Loucy (cell line): ENCODE measurements at regions not wholly inside any gene's neighbourhood (a gene's known extent, or its start where the extent isn't known, plus 50 kb on each side); places are given as distances from the start of the nearest gene placed in this dataset.
A peak's percentile ranks its signal among the peaks of the same experiment; 100 is the strongest.

Experiments used
- H2AFZ ChIP-seq: fragments of 200-600 bp; sonication (generic); 2 replicates; pipeline ENCODE4 v1.6.0; 2016; ENCODE audit warnings: antibody characterized with exemption, mild to moderate bottlenecking, low read length, moderate library complexity
- H3F3A ChIP-seq: fragments of 200-600 bp; 2 replicates; pipeline ENCODE4 v1.6.0; 2016; ENCODE audit warnings: antibody characterized with exemption, low read depth, mild to moderate bottlenecking
- H3K27me3 ChIP-seq: fragments of 200-600 bp; sonication (generic); 2 replicates; pipeline ENCODE4 v1.6.1; 2014; ENCODE audit warnings: low read length, mild to moderate bottlenecking; ENCODE audit not compliant: insufficient read depth, poor library complexity, severe bottlenecking
- H3K36me3 ChIP-seq: fragments of 200-600 bp; sonication (generic); 2 replicates; pipeline ENCODE4 v1.6.1; 2016; ENCODE audit warnings: low read length; ENCODE audit not compliant: insufficient read depth
- H3K4me1 ChIP-seq: fragments of 200-600 bp; sonication (generic); 2 replicates; pipeline ENCODE4 v1.5.1; 2014; ENCODE audit warnings: low read length, mild to moderate bottlenecking; ENCODE audit not compliant: insufficient read depth, poor library complexity, severe bottlenecking
- H3K4me2 ChIP-seq: fragments of 200-600 bp; sonication (generic); 2 replicates; pipeline ENCODE4 v1.6.0; 2014; ENCODE audit warnings: antibody characterized with exemption, low read length, low read depth, mild to moderate bottlenecking; ENCODE audit not compliant: poor library complexity, severe bottlenecking
- H3K4me3 ChIP-seq: fragments of 200-600 bp; sonication (generic); 2 replicates; pipeline ENCODE4 v1.5.1; 2014; ENCODE audit warnings: low read length, mild to moderate bottlenecking, mixed read lengths; ENCODE audit not compliant: poor library complexity, severe bottlenecking
- H3K79me2 ChIP-seq: fragments of 200-600 bp; sonication (generic); 2 replicates; pipeline ENCODE4 v1.6.1; 2014; ENCODE audit warnings: low read length; ENCODE audit not compliant: insufficient read depth
- H3K9ac ChIP-seq: fragments of 200-600 bp; sonication (generic); 2 replicates; pipeline ENCODE4 v1.6.0; 2014; ENCODE audit warnings: mild to moderate bottlenecking, low read depth, low read length, moderate library complexity; ENCODE audit not compliant: poor library complexity, severe bottlenecking
- H3K9me2 ChIP-seq: fragments of 200-600 bp; sonication (generic); replicated peaks from 2 replicates; pipeline ENCODE4 v1.6.1; 2016; ENCODE audit warnings: low read depth, low read length, mixed read lengths
- H3K9me3 ChIP-seq: fragments of 200-600 bp; sonication (generic); 2 replicates; pipeline ENCODE4 v1.6.1; 2014; ENCODE audit warnings: mild to moderate bottlenecking, antibody characterized with exemption, low read length, low read depth; ENCODE audit not compliant: insufficient read depth
- H4K20me1 ChIP-seq: fragments of 200-600 bp; sonication (generic); 2 replicates; pipeline ENCODE4 v1.6.0; 2014; ENCODE audit warnings: antibody characterized with exemption, low read length, mild to moderate bottlenecking; ENCODE audit not compliant: insufficient read depth, poor library complexity, severe bottlenecking
- EZH2phosphoT487 ChIP-seq: fragments of 200-600 bp; IDR thresholded peaks from 2 replicates; pipeline ENCODE4 v1.6.1; 2018; ENCODE audit warnings: antibody characterized with exemption, mild to moderate bottlenecking, moderate library complexity, borderline replicate concordance
- TF ChIP-seq, protein P1 (sequence below): fragments of 200-600 bp; sonication (generic); conservative IDR thresholded peaks from 2 replicates; pipeline ENCODE4 v1.5.1; 2014; ENCODE audit warnings: mild to moderate bottlenecking, antibody characterized with exemption, low read length

DNA sequence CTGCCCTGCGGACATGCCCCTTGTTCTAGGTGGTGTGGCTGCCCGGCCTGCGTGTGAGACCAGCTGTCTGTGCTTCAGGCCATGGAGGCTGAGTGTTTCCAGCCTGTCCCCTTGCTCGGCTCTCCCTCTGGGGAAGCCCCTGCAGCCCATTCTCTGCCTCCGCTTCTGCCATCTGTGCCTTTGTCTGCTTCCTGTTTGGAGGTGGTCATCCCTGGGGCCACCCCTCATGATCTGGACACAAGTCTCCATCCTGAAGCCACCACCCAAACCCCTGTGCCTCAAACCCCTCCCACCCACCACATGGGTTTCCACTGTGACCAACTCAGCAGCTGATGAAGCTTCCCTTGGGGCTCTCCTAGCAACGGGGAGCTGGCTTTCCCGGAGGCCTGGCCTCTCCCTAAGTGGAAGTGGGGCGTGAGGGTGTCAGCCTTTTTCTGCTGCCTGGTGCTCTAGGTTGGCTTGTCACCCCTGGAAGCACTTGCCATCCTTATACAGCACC, 184.9 kb downstream of the SEC14L1 start:
- no peaks in the 10 kb centered on the region for H3K27me3 ChIP-seq
- no peaks in the 10 kb centered on the region for H3K79me2 ChIP-seq
- no peaks in the 10 kb centered on the region for H4K20me1 ChIP-seq
- H2AFZ ChIP-seq = no peak overlapping the region
- H3K9me3 ChIP-seq = no peaks in the 10 kb centered on the region
- peaks cover 44% of the 10 kb centered on the region for H3K4me1 ChIP-seq
- H3F3A ChIP-seq = no peaks in the 10 kb centered on the region
- TF ChIP-seq EZH2phosphoT487 = no peak
- TF ChIP-seq, protein P1, sequence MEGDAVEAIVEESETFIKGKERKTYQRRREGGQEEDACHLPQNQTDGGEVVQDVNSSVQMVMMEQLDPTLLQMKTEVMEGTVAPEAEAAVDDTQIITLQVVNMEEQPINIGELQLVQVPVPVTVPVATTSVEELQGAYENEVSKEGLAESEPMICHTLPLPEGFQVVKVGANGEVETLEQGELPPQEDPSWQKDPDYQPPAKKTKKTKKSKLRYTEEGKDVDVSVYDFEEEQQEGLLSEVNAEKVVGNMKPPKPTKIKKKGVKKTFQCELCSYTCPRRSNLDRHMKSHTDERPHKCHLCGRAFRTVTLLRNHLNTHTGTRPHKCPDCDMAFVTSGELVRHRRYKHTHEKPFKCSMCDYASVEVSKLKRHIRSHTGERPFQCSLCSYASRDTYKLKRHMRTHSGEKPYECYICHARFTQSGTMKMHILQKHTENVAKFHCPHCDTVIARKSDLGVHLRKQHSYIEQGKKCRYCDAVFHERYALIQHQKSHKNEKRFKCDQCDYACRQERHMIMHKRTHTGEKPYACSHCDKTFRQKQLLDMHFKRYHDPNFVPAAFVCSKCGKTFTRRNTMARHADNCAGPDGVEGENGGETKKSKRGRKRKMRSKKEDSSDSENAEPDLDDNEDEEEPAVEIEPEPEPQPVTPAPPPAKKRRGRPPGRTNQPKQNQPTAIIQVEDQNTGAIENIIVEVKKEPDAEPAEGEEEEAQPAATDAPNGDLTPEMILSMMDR = no peak
- no peaks in the 10 kb centered on the region for H3K9me2 ChIP-seq
- peak overlapping the region; percentile 23 for H3K4me2 ChIP-seq
- H3K4me3 ChIP-seq = no peak overlapping the region
- no peaks in the 10 kb centered on the region for H3K36me3 ChIP-seq
- H3K9ac ChIP-seq = no peak overlapping the region

DNA sequence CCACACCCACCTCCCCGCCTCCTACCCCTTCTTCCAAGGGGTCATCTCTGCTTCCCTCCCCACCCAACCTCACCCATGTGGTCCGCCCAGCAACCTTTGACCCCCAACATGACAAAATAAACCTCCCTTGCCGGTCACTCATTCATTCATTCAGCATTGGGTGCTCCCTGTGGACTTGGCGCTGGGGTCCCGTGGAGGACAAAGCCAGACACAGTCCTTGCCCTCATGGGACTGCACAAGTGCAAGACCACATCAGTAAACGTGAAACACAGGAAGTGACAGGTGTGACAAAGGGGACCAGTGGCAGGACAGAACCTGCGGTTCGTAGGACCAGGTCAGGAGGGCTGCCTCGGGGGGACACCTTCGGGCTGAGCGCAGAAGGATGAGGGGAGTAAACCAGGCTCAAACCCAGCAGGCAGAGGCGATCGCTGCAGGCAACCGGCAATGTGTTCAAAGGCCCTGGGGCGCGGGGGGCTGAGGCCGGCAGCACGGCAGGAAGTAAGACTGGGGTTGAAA, 185.4 kb downstream of the SEC14L1 start:
- TF ChIP-seq, protein P1 = no peak
- no peak for TF ChIP-seq EZH2phosphoT487
- no peaks in the 10 kb centered on the region for H3K27me3 ChIP-seq

DNA sequence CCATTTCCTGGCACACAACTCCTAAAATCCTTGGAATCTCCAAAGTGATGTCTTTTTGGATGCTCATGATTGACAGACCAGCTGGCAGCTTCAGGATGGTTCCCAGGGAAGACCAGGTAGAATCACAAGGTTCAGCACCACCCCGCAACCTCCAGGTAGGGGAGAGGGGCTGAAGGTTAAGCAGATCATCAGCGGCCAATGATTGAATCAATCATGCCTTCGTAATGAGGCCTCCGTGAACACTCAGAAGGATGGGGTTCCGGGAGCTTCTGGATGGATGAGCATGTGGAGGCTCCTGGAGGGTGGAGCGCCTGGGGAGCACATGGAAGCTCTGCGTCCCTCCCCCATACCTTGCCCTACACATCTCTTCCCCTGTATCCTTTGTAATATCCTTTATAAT, 185.9 kb downstream of the SEC14L1 start:
- no peaks in the 10 kb centered on the region for H4K20me1 ChIP-seq
- no peak for TF ChIP-seq EZH2phosphoT487
- no peaks in the 10 kb centered on the region for H3K9me3 ChIP-seq
- H3K4me2 ChIP-seq = no peak overlapping the region
- H3K36me3 ChIP-seq = no peaks in the 10 kb centered on the region
- H3K4me1 ChIP-seq = peaks cover 45% of the 10 kb centered on the region
- H3K4me3 ChIP-seq = no peak overlapping the region
- H3K79me2 ChIP-seq = peaks cover under 1% of the 10 kb centered on the region; the same call in 1 of the 2 replicates
- no peak overlapping the region for H2AFZ ChIP-seq
- no peak overlapping the region for H3K9ac ChIP-seq
- H3F3A ChIP-seq = no peaks in the 10 kb centered on the region
- H3K9me2 ChIP-seq = no peaks in the 10 kb centered on the region
- H3K27me3 ChIP-seq = no peaks in the 10 kb centered on the region

More for the DNA sequence above, 185.4 kb downstream of the SEC14L1 start:
- Histone ChIP-seq H2AFZ (no peak overlapping the region), H3K9me3 (no peaks in the 10 kb centered on the region), H3K9ac (no peak overlapping the region), H3K36me3 (no peaks in the 10 kb centered on the region), H3K79me2 (no peaks in the 10 kb centered on the region), H3K4me2 (no peak overlapping the region), H3F3A (no peaks in the 10 kb centered on the region), H4K20me1 (no peaks in the 10 kb centered on the region), H3K4me1 (peaks cover 44% of the 10 kb centered on the region), H3K9me2 (no peaks in the 10 kb centered on the region), H3K4me3 (no peak overlapping the region)

DNA sequence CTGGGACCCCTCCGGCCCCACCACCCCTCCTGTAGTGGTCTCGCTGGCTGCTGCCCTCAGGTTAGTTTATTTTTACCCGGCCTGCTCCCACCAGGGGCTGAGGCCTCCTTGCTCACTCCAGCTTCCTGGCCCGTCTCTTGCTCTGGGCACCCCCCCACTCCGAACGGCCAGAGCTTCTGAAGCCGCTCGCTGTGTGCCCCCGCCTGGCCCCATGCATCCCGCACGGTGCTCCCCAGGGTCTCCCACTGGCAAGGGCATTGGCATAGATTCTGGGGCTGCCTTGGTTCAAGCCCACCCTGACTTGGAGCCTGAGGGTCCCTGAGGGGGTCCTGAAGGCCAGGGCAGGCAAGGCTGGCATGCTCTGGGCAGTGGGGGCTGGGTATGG, 186.4 kb downstream of the SEC14L1 start:
- Histone ChIP-seq H2AFZ (no peak overlapping the region), H3K4me2 (no peak overlapping the region), H3K36me3 (no peaks in the 10 kb centered on the region), H3K4me3 (no peak overlapping the region), H3K4me1 (peaks cover 50% of the 10 kb centered on the region), H4K20me1 (no peaks in the 10 kb centered on the region), H3K9ac (no peak overlapping the region), H3K9me2 (no peaks in the 10 kb centered on the region), H3K79me2 (peaks cover 6% of the 10 kb centered on the region; the same call in 1 of the 2 replicates), H3K27me3 (no peaks in the 10 kb centered on the region), H3K9me3 (no peaks in the 10 kb centered on the region), H3F3A (no peaks in the 10 kb centered on the region)
- TF ChIP-seq, protein P1 = no peak
- TF ChIP-seq EZH2phosphoT487 = no peak
